GM21529 (cell line): ENCODE measurements at regions not wholly inside any gene's neighbourhood (a gene's known extent, or its start where the extent isn't known, plus 50 kb on each side); places are given as distances from the start of the nearest gene placed in this dataset.
"Not testable (repeated sequence)": the region's sequence is repeated elsewhere in the genome, so short reads cannot be mapped to it uniquely, and the experiment has no call there.

Experiments
- ATAC-seq: cut with Tn5 transposase; IDR thresholded peaks from one replicate; pipeline ENCODE4 v1.9.1; 2021; ENCODE audit not compliant: unreplicated experiment

DNA sequence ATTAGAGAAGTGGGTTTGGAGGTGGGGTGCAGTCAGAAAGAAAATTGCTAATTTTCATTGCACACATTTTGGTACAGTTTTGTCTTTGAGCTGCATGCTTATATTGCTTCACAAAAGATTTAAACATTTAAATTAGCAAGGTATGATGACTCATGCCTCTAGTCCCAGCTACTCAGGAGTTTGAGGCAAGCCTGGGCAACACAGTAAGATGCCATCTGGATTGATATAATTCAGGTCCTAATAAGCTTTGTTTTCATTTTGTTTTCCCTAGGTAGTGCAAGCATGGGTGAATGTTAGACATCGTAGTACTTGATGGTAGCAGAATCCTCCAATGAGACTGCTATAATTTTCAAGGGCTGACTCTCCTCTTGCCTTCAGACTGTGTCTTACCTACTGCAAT, 396.7 kb upstream of the RGPD4 start:
- no peak for ATAC-seq

DNA sequence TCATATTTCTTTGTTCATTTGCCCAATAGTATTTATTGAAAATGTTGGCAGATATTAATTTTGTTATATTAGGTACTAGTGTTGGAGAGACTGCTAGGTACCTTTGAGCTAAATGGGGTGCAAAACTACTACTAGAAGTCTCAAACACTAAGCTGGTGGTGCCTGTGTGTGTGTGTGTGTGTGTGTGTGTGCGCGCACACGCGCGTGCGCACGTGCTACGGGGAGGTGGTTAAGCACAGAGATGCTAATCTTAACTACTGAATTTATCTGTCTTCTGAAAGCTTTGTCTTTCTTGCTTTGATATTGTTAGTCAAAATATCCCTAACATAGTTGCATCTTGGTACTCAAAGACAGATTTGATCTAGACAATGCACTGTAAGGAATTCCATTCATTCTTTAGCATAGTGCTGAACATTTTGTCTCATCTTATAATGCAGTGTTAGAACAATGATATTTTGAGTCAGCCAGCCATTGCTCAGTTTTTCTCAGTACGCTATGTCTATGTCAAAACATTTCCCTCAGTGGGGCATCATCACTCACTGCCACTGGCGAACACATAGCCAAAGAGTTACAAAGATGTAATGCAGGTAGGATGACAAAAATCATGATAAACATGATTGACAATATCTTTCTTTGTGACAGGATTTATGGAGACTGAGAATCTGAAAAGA, 396.0 kb upstream of the RGPD4 start:
- no peak for ATAC-seq

DNA sequence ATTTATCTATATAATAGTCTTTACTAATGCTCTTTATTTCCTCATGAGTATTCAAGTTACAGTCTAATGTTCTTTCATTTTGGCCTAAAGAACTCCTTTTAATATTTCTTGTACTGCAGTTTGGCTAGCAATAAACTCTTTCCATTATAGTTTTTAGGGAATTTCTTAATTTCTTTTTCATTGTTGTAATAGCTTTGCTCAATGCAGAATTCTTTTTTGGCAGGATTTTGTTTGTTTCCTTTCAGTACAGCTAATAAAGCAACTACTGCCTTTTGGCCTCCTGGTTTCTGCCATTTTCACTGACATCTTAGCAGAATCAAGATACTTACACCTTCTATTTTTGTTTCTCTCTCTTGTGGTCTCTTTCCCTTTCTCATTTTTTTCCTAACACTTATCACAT, 390.4 kb upstream of the RGPD4 start:
- ATAC-seq = no peak

GRCh38 chr2:107437265-107437664, 389.4 kb upstream of the RGPD4 start:
- no peak for ATAC-seq

DNA sequence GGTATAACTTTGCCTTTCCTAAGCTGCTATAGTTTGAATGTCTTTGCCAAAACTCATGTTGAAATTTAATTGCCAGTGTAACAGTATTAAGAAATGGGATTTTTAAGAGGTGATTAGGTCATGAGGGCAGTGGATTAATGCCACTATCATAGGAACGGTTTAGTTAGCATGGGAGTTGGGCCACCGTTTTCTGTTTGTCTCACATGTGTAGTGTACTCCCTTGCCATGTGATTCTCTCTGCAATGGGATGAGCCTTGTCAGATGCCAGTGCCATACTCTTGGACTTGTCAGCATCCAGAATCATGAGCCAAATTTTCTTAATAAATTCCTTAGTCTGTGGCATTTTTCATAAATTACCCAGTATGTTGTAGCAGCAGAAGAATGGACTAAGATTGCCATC, 388.9 kb upstream of the RGPD4 start:
- ATAC-seq = no peak

DNA sequence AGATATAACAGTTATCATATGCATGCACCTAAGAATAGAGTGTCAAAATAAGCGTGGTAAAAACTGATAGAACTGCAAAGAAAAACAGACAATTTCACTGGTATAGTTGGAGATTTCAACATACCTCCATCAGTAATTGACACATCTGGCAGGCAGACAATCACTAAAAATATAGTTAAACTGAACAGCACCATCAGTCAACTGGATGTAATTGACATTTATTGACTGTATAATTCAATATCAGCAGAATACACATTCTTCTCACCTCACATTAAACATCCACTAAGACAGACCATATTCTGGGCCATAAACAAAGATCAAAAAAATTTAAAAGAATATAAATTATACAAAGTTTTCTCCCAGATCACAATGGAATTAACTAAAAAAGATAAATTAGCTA, 378.5 kb upstream of the RGPD4 start:
- no peak for ATAC-seq

- no peak for ATAC-seq
Observed at GRCh38 chr2:107461301-107461700, 365.4 kb upstream of the RGPD4 start.

- ATAC-seq = no peak
Observed at GRCh38 chr2:107462181-107462580, 364.5 kb upstream of the RGPD4 start.

DNA sequence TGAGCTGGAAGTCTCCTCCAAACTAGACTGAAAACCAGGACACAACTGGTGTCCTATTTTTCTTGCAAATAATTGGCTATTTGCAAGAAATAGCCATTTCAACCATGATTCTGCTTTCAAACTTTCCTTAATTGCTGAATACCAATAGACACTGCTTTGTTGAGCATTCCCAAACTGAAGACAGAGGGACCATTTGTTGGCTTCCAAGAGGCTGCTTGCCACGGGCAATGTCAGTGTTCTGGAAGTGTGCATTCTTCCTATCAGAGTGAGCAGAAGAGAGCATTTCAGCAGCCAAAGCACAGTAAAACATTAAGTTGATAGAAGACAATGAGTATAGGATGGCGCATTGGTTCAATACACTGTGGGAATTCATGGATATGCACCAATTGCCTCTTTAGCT, 360.5 kb upstream of the RGPD4 start:
- no peak for ATAC-seq

DNA sequence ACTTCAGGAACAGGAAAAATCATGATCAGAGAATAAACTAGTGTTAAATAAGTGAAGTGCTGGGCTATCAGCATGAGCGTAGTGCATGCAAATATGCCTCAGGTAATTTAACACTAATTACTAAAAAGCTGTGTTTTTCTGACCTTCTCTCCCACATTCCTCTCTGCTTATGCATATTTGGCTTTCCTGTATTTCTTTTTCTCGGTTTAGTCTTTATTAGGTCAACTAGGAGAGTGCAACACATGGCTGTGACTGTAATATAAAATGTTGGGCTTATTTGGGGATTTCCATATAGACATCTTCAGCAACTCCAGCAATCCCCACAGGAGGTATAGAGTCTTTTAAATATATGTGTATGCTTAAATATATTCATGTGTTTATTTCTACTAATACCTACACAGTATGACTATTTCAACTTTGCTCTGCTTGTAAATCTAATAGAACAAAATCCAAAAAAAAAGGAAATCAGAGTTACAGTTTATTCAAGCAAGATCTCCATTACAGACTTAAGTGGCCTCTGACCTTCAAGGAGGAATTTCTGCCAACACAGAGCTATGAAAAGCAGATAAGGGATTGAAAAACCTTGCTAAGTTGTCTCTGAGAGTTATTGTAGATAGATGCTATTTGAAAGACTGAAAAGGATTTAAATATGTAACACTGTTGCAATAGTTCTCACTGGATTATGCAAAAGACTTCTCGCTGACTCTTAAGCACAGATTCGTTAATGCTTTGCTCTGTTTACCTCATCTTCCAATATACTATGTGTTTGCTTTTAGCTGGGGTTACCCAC, 359.5 kb upstream of the RGPD4 start:
- ATAC-seq = no peak

- ATAC-seq = no peak
Observed at GRCh38 chr2:107469437-107469995, 357.2 kb upstream of the RGPD4 start.

DNA sequence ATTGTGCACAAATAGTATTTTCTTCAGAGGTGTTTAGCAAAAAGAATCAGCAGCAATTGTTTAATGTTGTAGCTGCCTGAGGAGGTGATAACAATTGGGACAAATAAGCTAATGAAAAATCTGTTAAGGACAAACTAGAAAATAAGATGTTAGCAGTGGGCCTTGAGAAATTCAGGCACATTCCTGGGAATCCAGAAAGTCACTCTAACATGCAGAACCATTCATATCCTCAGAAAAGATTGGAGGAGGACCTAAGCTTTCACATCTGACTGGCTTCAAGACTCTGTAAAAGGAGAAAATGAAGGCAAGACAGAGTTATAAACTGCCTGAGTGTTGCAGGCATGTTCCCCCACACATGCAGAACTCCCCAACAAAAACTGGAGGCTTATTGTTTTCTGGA, 353.5 kb upstream of the RGPD4 start:
- ATAC-seq = no peak

DNA sequence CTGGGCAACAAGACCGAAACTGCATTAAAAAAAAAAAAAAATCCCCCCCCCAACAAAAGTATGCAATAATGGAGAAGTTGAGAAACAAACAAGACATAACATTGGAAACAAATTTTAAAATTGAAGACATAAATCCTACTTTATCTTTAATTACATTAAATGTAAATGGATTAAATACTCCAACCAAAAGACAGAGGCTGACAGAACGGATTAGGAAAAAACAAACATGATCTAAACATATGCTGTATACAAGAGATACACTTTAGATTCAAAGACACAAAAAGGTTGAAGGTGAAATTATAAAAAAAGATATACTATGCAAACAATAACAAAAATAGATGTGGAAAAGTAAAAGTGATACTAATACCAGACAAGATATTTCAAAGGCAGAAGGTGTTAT, 350.8 kb upstream of the RGPD4 start:
- ATAC-seq = no peak

DNA sequence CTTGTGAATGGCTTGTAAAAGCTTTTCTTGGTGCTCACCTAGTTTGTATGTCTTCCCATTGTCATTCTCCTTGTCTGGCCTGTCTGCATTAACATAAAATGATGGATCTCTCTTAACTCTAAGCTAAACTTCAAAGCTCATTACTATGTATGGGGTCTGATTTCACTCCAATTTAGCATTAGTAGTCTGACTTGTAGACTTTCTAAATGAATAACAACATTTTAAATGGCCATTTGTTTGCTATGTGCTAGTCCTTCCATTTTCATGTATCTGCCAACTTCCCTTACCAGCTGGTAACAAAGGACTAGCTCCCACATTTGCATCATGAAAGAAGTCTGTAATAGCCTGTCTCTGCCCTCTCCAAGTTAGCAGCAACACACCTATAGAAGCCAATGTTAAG, 324.2 kb upstream of the RGPD4 start:
- ATAC-seq = no peak

- ATAC-seq = no peak
Observed at GRCh38 chr2:107511970-107512789, 314.5 kb upstream of the RGPD4 start.

GRCh38 chr2:107525406-107525805, 301.3 kb upstream of the RGPD4 start:
- ATAC-seq = no peak

DNA sequence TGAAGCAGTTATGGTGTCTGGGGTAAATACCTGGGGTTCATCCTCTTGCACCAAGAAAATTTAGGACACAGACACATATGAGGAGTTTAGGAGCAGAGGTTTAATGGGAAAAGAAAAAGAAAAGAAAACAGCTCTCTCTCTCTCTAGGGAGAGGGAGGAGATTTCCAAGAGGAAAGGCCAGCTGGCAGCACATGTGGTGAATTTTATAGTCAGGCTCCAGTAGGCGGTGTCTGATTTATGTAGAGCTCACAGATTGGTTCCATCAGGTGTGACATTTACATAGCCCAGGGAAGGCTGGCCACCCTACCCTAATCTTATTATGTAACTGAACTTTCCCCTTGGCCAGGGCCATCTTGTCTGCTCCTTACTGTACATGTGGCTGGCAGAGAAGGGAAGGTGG, 297.5 kb upstream of the RGPD4 start:
- ATAC-seq = no peak

DNA sequence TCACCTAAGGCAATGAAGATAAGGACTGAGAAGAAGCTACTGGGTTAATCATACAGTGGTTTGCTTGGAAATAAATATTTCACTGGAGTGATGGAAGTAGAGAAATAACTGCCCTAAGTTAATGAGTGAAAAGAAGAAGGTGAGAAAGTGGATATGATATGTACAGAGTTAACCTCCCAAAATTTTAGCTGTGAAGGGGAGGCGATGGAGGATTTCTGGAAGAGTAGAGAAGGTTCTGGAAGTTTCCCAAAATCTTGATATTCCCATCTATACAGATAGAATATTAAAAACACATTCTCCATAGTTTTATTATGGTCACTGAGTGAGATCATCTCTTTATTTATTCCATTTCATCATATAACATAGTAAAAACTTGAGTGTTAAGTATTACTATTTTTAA, 296.6 kb upstream of the RGPD4 start:
- no peak for ATAC-seq

DNA sequence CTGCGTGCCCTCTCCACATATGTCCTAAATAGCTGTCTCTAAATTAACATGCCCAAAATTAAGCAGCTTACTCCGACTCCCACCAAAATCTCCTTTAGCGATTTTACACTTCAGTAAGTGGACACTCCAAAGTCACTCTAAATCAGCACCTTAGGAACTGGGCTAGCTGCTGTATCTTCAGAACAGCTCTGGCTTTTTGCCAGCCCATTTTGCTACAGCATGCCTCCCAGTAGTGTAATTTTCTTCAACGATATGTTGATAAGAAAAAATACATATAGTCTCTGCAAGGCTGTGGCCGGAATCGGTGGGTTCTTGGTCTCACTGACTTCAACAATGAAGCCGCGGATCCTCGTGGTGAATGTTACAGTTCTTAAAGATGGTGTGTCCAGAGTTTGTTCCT, 291.8 kb upstream of the RGPD4 start:
- ATAC-seq = no peak

DNA sequence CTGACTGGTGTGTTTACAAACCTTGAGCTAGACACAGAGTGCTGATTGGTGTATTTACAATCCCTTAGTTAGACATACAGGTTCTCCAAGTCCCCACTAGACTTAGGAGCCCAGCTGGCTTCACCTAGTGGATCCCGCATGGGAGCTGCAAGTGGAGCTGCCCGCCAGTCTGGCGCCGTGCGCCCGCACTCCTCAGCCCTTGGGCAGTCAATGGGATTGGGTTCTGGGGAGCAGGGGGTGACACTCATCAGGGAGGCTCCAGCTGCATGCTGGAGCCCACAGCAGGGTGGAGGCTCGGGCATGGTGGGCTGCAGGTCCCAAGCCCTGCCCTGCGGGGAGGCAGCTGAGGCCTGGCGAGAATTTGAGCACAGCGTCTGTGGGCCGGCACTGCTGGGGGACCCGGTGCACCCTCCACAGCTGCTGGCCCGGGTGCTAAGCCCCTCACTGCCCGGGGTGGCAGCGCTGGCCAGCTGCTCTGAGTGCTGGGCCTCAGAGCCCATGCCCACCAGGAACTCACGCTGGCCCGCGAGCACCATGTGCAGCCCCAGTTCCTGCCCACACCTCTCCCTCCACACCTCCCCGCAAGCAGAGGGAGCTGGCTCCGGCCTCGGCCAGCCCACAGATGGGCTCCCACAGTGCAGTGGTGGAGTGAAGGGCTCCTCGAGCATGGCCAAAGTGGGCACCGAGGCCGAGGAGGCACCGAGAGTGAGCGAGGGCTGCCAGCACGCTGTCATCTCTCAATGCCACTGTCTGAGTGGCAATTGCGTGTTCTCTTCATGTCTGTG, 290.6 kb upstream of the RGPD4 start:
- ATAC-seq = not testable (repeated sequence)

DNA sequence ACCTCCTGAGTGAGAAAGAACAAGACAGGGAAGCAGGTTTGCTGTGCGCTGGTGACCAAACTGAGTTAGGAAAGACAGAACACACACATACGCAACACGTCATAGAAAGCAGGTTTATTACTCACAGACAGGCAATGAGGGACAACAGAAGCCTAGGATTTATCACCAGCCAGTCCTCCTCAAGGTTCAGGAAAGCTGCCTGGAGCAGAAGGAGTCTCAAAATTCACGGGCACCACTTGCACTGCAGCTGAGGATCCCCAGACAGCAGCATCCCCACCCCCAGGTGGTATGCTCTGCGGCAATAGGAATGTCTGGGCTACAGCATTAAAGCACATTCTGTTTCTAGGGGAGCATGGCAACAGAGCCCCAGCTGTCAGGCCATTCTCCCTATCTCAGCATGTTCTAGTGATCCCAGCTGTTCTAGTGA, 284.4 kb upstream of the RGPD4 start:
- ATAC-seq = no peak
